Duodenal mucosa (tissue), 2 donors: ENCODE measurements at regions not wholly inside any gene's neighbourhood (a gene's known extent, or its start where the extent isn't known, plus 50 kb on each side); places are given as distances from the start of the nearest gene placed in this dataset.

Experiments used
- H3K27ac ChIP-seq: one replicate; pipeline ENCODE4 v1.7.0; 2013; ENCODE audit warnings: low read depth, low read length
- H3K27me3 ChIP-seq, 2 donors: one replicate each; pipeline ENCODE4 v1.7.0; 2013; ENCODE audit warnings: low read length in 2 of 2, control low read depth in 1 of 2; ENCODE audit not compliant: insufficient read depth in 2 of 2, control insufficient read depth in 1 of 2
- H3K36me3 ChIP-seq, 2 donors: one replicate each; pipeline ENCODE4 v1.7.0; 2013; ENCODE audit warnings: low read length in 2 of 2, control low read depth in 1 of 2; ENCODE audit not compliant: insufficient read depth in 2 of 2, control insufficient read depth in 1 of 2
- H3K4me1 ChIP-seq, 2 donors: one replicate each; pipeline ENCODE4 v1.7.0; 2013; ENCODE audit warnings: low read length in 2 of 2, control low read depth in 1 of 2; ENCODE audit not compliant: insufficient read depth in 2 of 2, control insufficient read depth in 1 of 2
- H3K4me3 ChIP-seq, 2 donors: one replicate each; pipeline ENCODE4 v1.7.0; 2013; ENCODE audit warnings: low read length in 2 of 2, low read depth in 1 of 2
- H3K9ac ChIP-seq, 2 donors: one replicate each; pipeline ENCODE4 v1.7.0; 2013; ENCODE audit warnings: low read length in 2 of 2, low read depth in 1 of 2
- H3K9me3 ChIP-seq, 2 donors: one replicate each; pipeline ENCODE4 v1.7.0; 2013; ENCODE audit warnings: low read length in 2 of 2, control low read depth in 1 of 2; ENCODE audit not compliant: control insufficient read depth in 1 of 2

- Histone ChIP-seq H3K4me3 (no peak overlapping the region), H3K27me3 (no peaks in the 10 kb centered on the region), H3K36me3 (no peaks in the 10 kb centered on the region), H3K4me1 (peaks cover under 1 to 1% of the 10 kb centered on the region in 2 donors), H3K9ac (no peak overlapping the region), H3K27ac (no peak overlapping the region), H3K9me3 (no peaks in the 10 kb centered on the region)
Measured at GRCh38 chr7:155884225-155885166, 72.2 kb upstream of the SHH start.

GRCh38 chr7:155883491-155884224, 71.4 kb upstream of the SHH start:
- Histone ChIP-seq H3K27ac (no peak overlapping the region), H3K36me3 (no peaks in the 10 kb centered on the region), H3K4me1 (no peaks in the 10 kb centered on the region), H3K27me3 (no peaks in the 10 kb centered on the region), H3K9me3 (no peaks in the 10 kb centered on the region), H3K9ac (no peak overlapping the region), H3K4me3 (no peak overlapping the region)

- Histone ChIP-seq H3K27me3 (no peaks in the 10 kb centered on the region), H3K9ac (no peak overlapping the region), H3K9me3 (no peaks in the 10 kb centered on the region), H3K36me3 (no peaks in the 10 kb centered on the region), H3K4me3 (no peak overlapping the region), H3K4me1 (no peaks in the 10 kb centered on the region), H3K27ac (no peak overlapping the region)
Measured at GRCh38 chr7:155882596-155882995, 70.3 kb upstream of the SHH start.

GRCh38 chr7:155881471-155882350, 69.4 kb upstream of the SHH start:
- no peaks in the 10 kb centered on the region for H3K27me3 ChIP-seq
- H3K4me3 ChIP-seq = no peak overlapping the region
- no peak overlapping the region for H3K27ac ChIP-seq
- H3K4me1 ChIP-seq = no peaks in the 10 kb centered on the region
- H3K36me3 ChIP-seq = no peaks in the 10 kb centered on the region
- H3K9me3 ChIP-seq = no peaks in the 10 kb centered on the region
- H3K9ac ChIP-seq = no peak overlapping the region

GRCh38 chr7:155880721-155881120, 68.5 kb upstream of the SHH start:
- H3K4me1 ChIP-seq = no peaks in the 10 kb centered on the region
- H3K36me3 ChIP-seq = no peaks in the 10 kb centered on the region
- no peaks in the 10 kb centered on the region for H3K9me3 ChIP-seq
- no peak overlapping the region for H3K9ac ChIP-seq
- no peak overlapping the region for H3K4me3 ChIP-seq
- no peaks in the 10 kb centered on the region for H3K27me3 ChIP-seq
- H3K27ac ChIP-seq = no peak overlapping the region

- Histone ChIP-seq H3K9me3 (no peaks in the 10 kb centered on the region), H3K9ac (no peak overlapping the region), H3K27me3 (no peaks in the 10 kb centered on the region), H3K4me3 (no peak overlapping the region), H3K36me3 (no peaks in the 10 kb centered on the region), H3K27ac (no peak overlapping the region), H3K4me1 (no peaks in the 10 kb centered on the region)
Measured at GRCh38 chr7:155879592-155879991, 67.3 kb upstream of the SHH start.

- Histone ChIP-seq H3K9ac (no peak overlapping the region), H3K4me3 (no peak overlapping the region), H3K36me3 (no peaks in the 10 kb centered on the region), H3K4me1 (no peaks in the 10 kb centered on the region), H3K27me3 (no peaks in the 10 kb centered on the region), H3K27ac (no peak overlapping the region), H3K9me3 (no peaks in the 10 kb centered on the region)
Measured at GRCh38 chr7:155878674-155879073, 66.4 kb upstream of the SHH start.

GRCh38 chr7:155878250-155878649, 66.0 kb upstream of the SHH start:
- Histone ChIP-seq H3K36me3 (no peaks in the 10 kb centered on the region), H3K4me3 (no peak overlapping the region), H3K4me1 (no peaks in the 10 kb centered on the region), H3K27me3 (no peaks in the 10 kb centered on the region), H3K9me3 (no peaks in the 10 kb centered on the region), H3K27ac (no peak overlapping the region), H3K9ac (no peak overlapping the region)

- Histone ChIP-seq H3K36me3 (no peaks in the 10 kb centered on the region), H3K27ac (no peak overlapping the region), H3K27me3 (no peaks in the 10 kb centered on the region), H3K4me1 (no peaks in the 10 kb centered on the region), H3K4me3 (no peak overlapping the region), H3K9ac (no peak overlapping the region), H3K9me3 (no peaks in the 10 kb centered on the region)
Measured at GRCh38 chr7:155877167-155877566, 64.9 kb upstream of the SHH start.
